IMR-90 (cell line): ENCODE measurements at regions not wholly inside any gene's neighbourhood (a gene's known extent, or its start where the extent isn't known, plus 50 kb on each side); places are given as distances from the start of the nearest gene placed in this dataset.

Source experiments
- ATAC-seq: fragments of 200-7000 bp; cut with Tn5 transposase; 2 replicates; pipeline ENCODE4 v1.9.1; 2020; ENCODE audit warnings: low read depth, mild to moderate bottlenecking, moderate library complexity
- BruUV-seq: library from RNA; stranded (reverse); fragments of 400-500 nt; replicated peaks from 2 replicates; lab custom pipeline; 2021; lab: Mats Ljungman, UMichigan
- CTCF ChIA-PET: fragments of 300-600 bp; formaldehyde crosslinking; extraction: SDS; loops from one replicate; lab custom pipeline; 2021; ENCODE audit warnings: antibody characterized with exemption; lab: Yijun Ruan, JAX
- POLR2A ChIA-PET: fragments of 300-600 bp; sonication (Branson Sonifier 250); formaldehyde crosslinking; loops from one replicate; lab custom pipeline; 2022; ENCODE audit warnings: antibody characterized with exemption; ENCODE audit not compliant: unreplicated experiment; lab: Charles Lee
- DNase-seq: peaks from one replicate; pipeline ENCODE4 v3.0.0; 2013
- H2AFZ ChIP-seq: replicated peaks from 2 replicates; pipeline ENCODE3; 2013; ENCODE audit warnings: low read length, mild to moderate bottlenecking; ENCODE audit not compliant: poor library complexity
- H2AK5ac ChIP-seq: 2 replicates; pipeline ENCODE4 v1.6.1; 2013; ENCODE audit warnings: low read depth, low read length, inconsistent platforms
- H2AK9ac ChIP-seq: replicated peaks from 2 replicates; pipeline ENCODE3; 2013; ENCODE audit warnings: mild to moderate bottlenecking, low read depth, low read length, moderate library complexity; ENCODE audit not compliant: poor library complexity
- H2BK120ac ChIP-seq: 2 replicates; pipeline ENCODE4 v1.6.1; 2013; ENCODE audit warnings: low read depth, low read length, inconsistent platforms
- H2BK15ac ChIP-seq: 3 replicates; pipeline ENCODE4 v1.6.1; 2013; ENCODE audit warnings: low read depth, low read length, inconsistent platforms
- H2BK20ac ChIP-seq: 2 replicates; pipeline ENCODE4 v1.6.1; 2013; ENCODE audit warnings: low read depth, mild to moderate bottlenecking, inconsistent platforms, low read length, moderate library complexity
- H2BK5ac ChIP-seq: 2 replicates; pipeline ENCODE4 v1.6.1; 2013; ENCODE audit warnings: mild to moderate bottlenecking, low read depth, low read length, inconsistent platforms; ENCODE audit not compliant: poor library complexity, severe bottlenecking
- H3K14ac ChIP-seq: replicated peaks from 2 replicates; pipeline ENCODE4 v1.6.1; 2013; ENCODE audit warnings: low read depth, low read length, inconsistent platforms
- H3K18ac ChIP-seq: 2 replicates; pipeline ENCODE4 v1.6.1; 2013; ENCODE audit warnings: low read depth, low read length, control low read depth
- H3K23ac ChIP-seq: 2 replicates; pipeline ENCODE4 v1.6.1; 2013; ENCODE audit warnings: low read depth, low read length, inconsistent platforms
- H3K27ac ChIP-seq: 2 replicates; pipeline ENCODE4 v1.5.1; 2013; ENCODE audit warnings: mild to moderate bottlenecking, control low read depth, low read length; ENCODE audit not compliant: insufficient read depth
- H3K27me3 ChIP-seq: 2 replicates; pipeline ENCODE4 v1.6.1; 2013; ENCODE audit warnings: low read length; ENCODE audit not compliant: control insufficient read depth, insufficient read depth
- H3K36me3 ChIP-seq: 2 replicates; pipeline ENCODE4 v1.6.1; 2013; ENCODE audit warnings: low read length, mixed read lengths; ENCODE audit not compliant: control insufficient read depth, insufficient read depth
- H3K4ac ChIP-seq: 2 replicates; pipeline ENCODE4 v1.6.1; 2013; ENCODE audit warnings: low read depth, low read length, inconsistent platforms
- H3K4me1 ChIP-seq: 2 replicates; pipeline ENCODE4 v1.6.1; 2013; ENCODE audit warnings: low read length, mixed read lengths; ENCODE audit not compliant: control insufficient read depth, insufficient read depth
- H3K4me2 ChIP-seq: 2 replicates; pipeline ENCODE4 v1.6.1; 2013; ENCODE audit warnings: low read depth, mild to moderate bottlenecking, control low read depth, low read length, moderate library complexity
- H3K4me3 ChIP-seq: 2 replicates; pipeline ENCODE4 v1.5.1; 2013; ENCODE audit warnings: low read depth, mild to moderate bottlenecking, control low read depth, low read length, moderate library complexity; ENCODE audit not compliant: insufficient read depth
- H3K56ac ChIP-seq: 2 replicates; pipeline ENCODE4 v1.6.1; 2013; ENCODE audit warnings: low read length, inconsistent platforms; ENCODE audit not compliant: insufficient read depth; ENCODE audit errors: extremely low read depth
- H3K79me1 ChIP-seq, 2 experiments: 2 replicates each; pipeline ENCODE4 v1.6.1; 2013; ENCODE audit warnings: low read length in 2 of 2, inconsistent platforms in 1 of 2, low read depth in 1 of 2
- H3K9ac ChIP-seq: 2 replicates; pipeline ENCODE4 v1.6.1; 2013; ENCODE audit warnings: low read depth, low read length, control low read depth
- H3K9me1 ChIP-seq: 2 replicates; pipeline ENCODE4 v1.6.1; 2013; ENCODE audit warnings: low read length, inconsistent platforms; ENCODE audit not compliant: insufficient read depth
- H3K9me3 ChIP-seq: 2 replicates; pipeline ENCODE4 v1.6.1; 2013; ENCODE audit warnings: low read length; ENCODE audit not compliant: control insufficient read depth, insufficient read depth
- H4K20me1 ChIP-seq: 2 replicates; pipeline ENCODE4 v1.6.1; 2013; ENCODE audit warnings: low read length, inconsistent platforms; ENCODE audit not compliant: insufficient read depth
- H4K5ac ChIP-seq: 2 replicates; pipeline ENCODE4 v1.6.1; 2013; ENCODE audit warnings: mild to moderate bottlenecking, low read depth, low read length, control low read depth
- H4K8ac ChIP-seq, 2 experiments: 2 replicates each; pipeline ENCODE4 v1.6.1; 2013; ENCODE audit warnings: low read depth in 2 of 2, low read length in 2 of 2, control low read depth in 1 of 2, inconsistent platforms in 1 of 2
- H4K91ac ChIP-seq: 2 replicates; pipeline ENCODE4 v1.6.1; 2013; ENCODE audit warnings: low read depth, low read length, inconsistent platforms; ENCODE audit not compliant: insufficient read depth
- BHLHE40 ChIP-seq: fragments of 150-350 bp; IDR thresholded peaks from 2 replicates; pipeline ENCODE4 v1.6.1; 2016; ENCODE audit warnings: mild to moderate bottlenecking, low read depth, low read length
- CEBPB ChIP-seq: IDR thresholded peaks from 2 replicates; pipeline ENCODE4 v1.6.1; 2012; ENCODE audit warnings: low read depth, low read length, improper control_type of control experiment
- CHD1 ChIP-seq: IDR thresholded peaks from 2 replicates; pipeline ENCODE4 v1.6.1; 2012; ENCODE audit warnings: low read depth, low read length, improper control_type of control experiment
- FOS ChIP-seq: fragments of 150-350 bp; IDR thresholded peaks from 2 replicates; pipeline ENCODE4 v1.6.1; 2016; ENCODE audit warnings: low read depth, low read length
- MAFK ChIP-seq: IDR thresholded peaks from 2 replicates; pipeline ENCODE4 v1.6.1; 2012; ENCODE audit warnings: low read depth, low read length, improper control_type of control experiment
- MAZ ChIP-seq: IDR thresholded peaks from 2 replicates; pipeline ENCODE4 v1.6.1; 2012; ENCODE audit warnings: low read depth, mild to moderate bottlenecking, low read length, improper control_type of control experiment, moderate library complexity, borderline replicate concordance
- MXI1 ChIP-seq: IDR thresholded peaks from 2 replicates; pipeline ENCODE4 v1.6.1; 2012; ENCODE audit warnings: low read depth, mild to moderate bottlenecking, low read length, moderate library complexity, borderline replicate concordance
- NFE2L2 ChIP-seq: fragments of 150-350 bp; IDR thresholded peaks from 2 replicates; pipeline ENCODE4 v1.6.1; 2016; ENCODE audit warnings: low read depth, mild to moderate bottlenecking, low read length
- POLR2A ChIP-seq: IDR thresholded peaks from 2 replicates; pipeline ENCODE4 v1.6.1; 2012; ENCODE audit warnings: mild to moderate bottlenecking, low read depth, low read length
- RAD21 ChIP-seq: IDR thresholded peaks from 2 replicates; pipeline ENCODE4 v1.6.1; 2012; ENCODE audit warnings: low read length, improper control_type of control experiment
- RCOR1 ChIP-seq: IDR thresholded peaks from 2 replicates; pipeline ENCODE4 v1.6.1; 2012; ENCODE audit warnings: mild to moderate bottlenecking, low read length, improper control_type of control experiment; ENCODE audit not compliant: insufficient replicate concordance
- RFX5 ChIP-seq: IDR thresholded peaks from 2 replicates; pipeline ENCODE4 v1.8.0; 2012; ENCODE audit warnings: low read depth, mild to moderate bottlenecking, low read length, moderate library complexity
- SMC3 ChIP-seq: fragments of 150-350 bp; IDR thresholded peaks from 2 replicates; pipeline ENCODE4 v1.6.1; 2016; ENCODE audit warnings: low read depth, mild to moderate bottlenecking, antibody characterized with exemption, low read length, moderate library complexity
- USF2 ChIP-seq: fragments of 150-350 bp; IDR thresholded peaks from 2 replicates; pipeline ENCODE4 v1.6.1; 2017; ENCODE audit warnings: mild to moderate bottlenecking, antibody characterized with exemption, low read length, low read depth
- WGBS, 2 experiments: methylation state at CpG; one replicate each; pipeline versions ENCODE4 v1.1.5 to v1.1.7; 2013; ENCODE audit warnings: missing lambda C conversion rate in 2 of 2; ENCODE audit not compliant: insufficient read length in 1 of 2; ENCODE audit errors: extremely low coverage in 2 of 2; 5-methylcytosine and 5-hydroxymethylcytosine counted together
- dilution Hi-C: fragments of 300-500 bp; cut with HindIII; formaldehyde crosslinking; loops from one replicate; pipeline ENCODE4 v1.14.3; 2018; ENCODE audit warnings: low sequenced_read_pairs; ENCODE audit not compliant: unreplicated experiment
- in situ Hi-C: fragments of 300-500 bp; cut with MboI; formaldehyde crosslinking; loops from 3 replicates; pipeline ENCODE4 v1.14.3; 2019; ENCODE audit warnings: low sequenced_read_pairs, inconsistent platforms, mixed read lengths
- intact Hi-C: fragments of 100-400 bp; cut with micrococcal nuclease; formaldehyde crosslinking; loops from 2 replicates; pipeline ENCODE4 v1.10.0; 2022
- TF ChIP-seq, protein P1 (sequence below): conservative IDR thresholded peaks from 2 replicates; pipeline ENCODE4 v1.5.1; 2012; ENCODE audit warnings: mild to moderate bottlenecking, low read depth, low read length, improper control_type of control experiment
- TF ChIP-seq, protein P2 (sequence below): fragments of 150-350 bp; IDR thresholded peaks from 2 replicates; pipeline ENCODE4 v1.6.1; 2016; ENCODE audit warnings: low read depth, mild to moderate bottlenecking, low read length, moderate library complexity, borderline replicate concordance

GRCh38 chr5:166719991-166720390 is 1571.5 kb upstream of the WWC1 start:
- Histone ChIP-seq H3K23ac (no peak overlapping the region), H3K27ac (no peak overlapping the region), H2BK20ac (no peak overlapping the region), H3K14ac (no peak overlapping the region), H4K91ac (no peak overlapping the region), H3K4me2 (no peak overlapping the region), H2AK5ac (no peak overlapping the region), H3K4ac (no peak overlapping the region), H3K4me1 (no peaks in the 10 kb centered on the region), H3K56ac (no peak overlapping the region), H3K9me1 (no peaks in the 10 kb centered on the region), H3K18ac (no peak overlapping the region), H3K36me3 (no peaks in the 10 kb centered on the region), H2AK9ac (no peak overlapping the region), H4K8ac (no peak overlapping the region), H4K5ac (no peak overlapping the region), H2BK120ac (no peak overlapping the region), H2AFZ (no peak overlapping the region), H2BK15ac (no peak overlapping the region), H3K79me1 (no peaks in the 10 kb centered on the region), H2BK5ac (no peak overlapping the region), H3K27me3 (no peaks in the 10 kb centered on the region), H3K4me3 (no peak overlapping the region), H3K9ac (no peak overlapping the region), H3K9me3 (peaks cover 15% of the 10 kb centered on the region), H4K20me1 (no peaks in the 10 kb centered on the region)
- ChIA-PET POLR2A (no interaction called here), CTCF (no interaction called here)
- intact Hi-C loops (no loop called here), in situ Hi-C loops (no loop called here), dilution Hi-C loops (no loop called here)
- no peak for ATAC-seq
- no peak for TF ChIP-seq RAD21
- TF ChIP-seq BHLHE40 = no peak
- TF ChIP-seq MAZ = no peak
- TF ChIP-seq, protein P1, sequence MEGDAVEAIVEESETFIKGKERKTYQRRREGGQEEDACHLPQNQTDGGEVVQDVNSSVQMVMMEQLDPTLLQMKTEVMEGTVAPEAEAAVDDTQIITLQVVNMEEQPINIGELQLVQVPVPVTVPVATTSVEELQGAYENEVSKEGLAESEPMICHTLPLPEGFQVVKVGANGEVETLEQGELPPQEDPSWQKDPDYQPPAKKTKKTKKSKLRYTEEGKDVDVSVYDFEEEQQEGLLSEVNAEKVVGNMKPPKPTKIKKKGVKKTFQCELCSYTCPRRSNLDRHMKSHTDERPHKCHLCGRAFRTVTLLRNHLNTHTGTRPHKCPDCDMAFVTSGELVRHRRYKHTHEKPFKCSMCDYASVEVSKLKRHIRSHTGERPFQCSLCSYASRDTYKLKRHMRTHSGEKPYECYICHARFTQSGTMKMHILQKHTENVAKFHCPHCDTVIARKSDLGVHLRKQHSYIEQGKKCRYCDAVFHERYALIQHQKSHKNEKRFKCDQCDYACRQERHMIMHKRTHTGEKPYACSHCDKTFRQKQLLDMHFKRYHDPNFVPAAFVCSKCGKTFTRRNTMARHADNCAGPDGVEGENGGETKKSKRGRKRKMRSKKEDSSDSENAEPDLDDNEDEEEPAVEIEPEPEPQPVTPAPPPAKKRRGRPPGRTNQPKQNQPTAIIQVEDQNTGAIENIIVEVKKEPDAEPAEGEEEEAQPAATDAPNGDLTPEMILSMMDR = no peak
- TF ChIP-seq NFE2L2 = no peak
- no peak for TF ChIP-seq RCOR1
- TF ChIP-seq FOS = no peak
- TF ChIP-seq USF2 = no peak
- no peak for TF ChIP-seq SMC3
- TF ChIP-seq CEBPB = no peak
- no peak for TF ChIP-seq MAFK
- no peak for TF ChIP-seq POLR2A
- no peak for TF ChIP-seq RFX5
- no peak for TF ChIP-seq MXI1
- TF ChIP-seq, protein P2, sequence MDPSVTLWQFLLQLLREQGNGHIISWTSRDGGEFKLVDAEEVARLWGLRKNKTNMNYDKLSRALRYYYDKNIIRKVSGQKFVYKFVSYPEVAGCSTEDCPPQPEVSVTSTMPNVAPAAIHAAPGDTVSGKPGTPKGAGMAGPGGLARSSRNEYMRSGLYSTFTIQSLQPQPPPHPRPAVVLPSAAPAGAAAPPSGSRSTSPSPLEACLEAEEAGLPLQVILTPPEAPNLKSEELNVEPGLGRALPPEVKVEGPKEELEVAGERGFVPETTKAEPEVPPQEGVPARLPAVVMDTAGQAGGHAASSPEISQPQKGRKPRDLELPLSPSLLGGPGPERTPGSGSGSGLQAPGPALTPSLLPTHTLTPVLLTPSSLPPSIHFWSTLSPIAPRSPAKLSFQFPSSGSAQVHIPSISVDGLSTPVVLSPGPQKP = no peak
- TF ChIP-seq CHD1 = no peak
- no TSS peak for BruUV-seq
- DNase-seq = no peak
- WGBS, 2 experiments = no CpG with 5 or more reads among the region's 2 CpGs
